Fibroblast of the conjunctiva (primary cell): ENCODE measurements at regions not wholly inside any gene's neighbourhood (a gene's known extent, or its start where the extent isn't known, plus 50 kb on each side); places are given as distances from the start of the nearest gene placed in this dataset.

ENCODE experiments used
- DNase-seq: peaks from one replicate; pipeline ENCODE4 v3.0.0-alpha.2; 2010; ENCODE audit warnings: low read depth

DNA sequence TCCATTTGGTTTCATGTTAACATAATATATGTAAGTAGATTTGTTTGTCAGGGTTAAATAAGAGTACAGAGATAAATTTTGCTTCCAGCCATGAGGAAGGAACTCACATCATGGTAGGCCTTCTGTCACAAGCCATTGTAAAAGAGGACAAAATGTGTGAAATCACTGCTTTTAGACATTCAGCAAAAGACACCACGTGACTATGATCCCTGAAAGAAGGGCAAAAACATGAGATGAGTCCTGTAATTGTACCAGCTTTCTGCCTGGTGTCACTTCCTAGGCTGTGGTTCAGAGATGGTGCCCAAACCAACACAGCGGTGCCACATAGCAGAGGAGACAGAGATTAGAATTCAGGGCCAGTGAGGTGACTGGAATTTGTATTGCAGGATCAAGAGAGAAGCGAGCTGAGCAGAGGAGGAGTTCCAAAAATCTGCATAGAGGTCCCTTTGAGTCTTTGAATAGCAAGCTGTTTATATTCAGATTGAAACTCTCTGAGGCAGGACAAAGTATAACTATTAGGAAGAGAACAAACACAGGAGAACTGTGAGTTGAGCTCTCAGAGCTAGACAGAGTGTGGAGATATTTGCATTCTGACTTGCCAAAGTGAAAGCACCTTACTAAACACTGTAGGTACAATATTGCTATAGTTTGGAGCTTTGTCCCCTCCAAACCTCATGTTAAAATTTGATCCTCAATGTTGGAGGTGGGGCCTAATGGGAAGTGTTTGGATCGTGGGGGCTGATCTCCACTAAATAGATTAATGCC is 52.6 kb upstream of the PDE7B start:
- no peak for DNase-seq
